ENCODE measurements at regions not wholly inside any gene's neighbourhood (a gene's known extent, or its start where the extent isn't known, plus 50 kb on each side); places are given as distances from the start of the nearest gene placed in this dataset.

- no peak for DNase-seq
Observed at GRCh38 chr13:50071379-50071778, 56.1 kb downstream of the KCNRG start.

GRCh38 chr13:50072676-50073075 lies 57.4 kb downstream of the KCNRG start:
- DNase-seq: no peak

- DNase-seq: no peak
Observed at GRCh38 chr13:50073340-50073739, 58.1 kb downstream of the KCNRG start.

GRCh38 chr13:50074843-50075242 lies 59.6 kb downstream of the KCNRG start:
- no peak for DNase-seq

- DNase-seq: peak in 1 of 2 donors; percentile 36
Observed at GRCh38 chr13:50075619-50076097, 60.4 kb downstream of the KCNRG start.

GRCh38 chr13:50077431-50077830 lies 62.2 kb downstream of the KCNRG start:
- DNase-seq: peak in 1 of 2 donors; percentile 28

GRCh38 chr13:50078231-50078894 lies 63.1 kb downstream of the KCNRG start:
- no peak for DNase-seq

GRCh38 chr13:50078895-50079654 lies 63.8 kb downstream of the KCNRG start:
- no peak for DNase-seq

GRCh38 chr13:50079655-50080202 lies 64.5 kb downstream of the KCNRG start:
- DNase-seq: no peak

- DNase-seq: peak; percentile 6 to 68
Observed at GRCh38 chr13:50080203-50080910, 65.1 kb downstream of the KCNRG start.

GRCh38 chr13:50080911-50081678 lies 65.9 kb downstream of the KCNRG start:
- peak in 1 of 2 donors; percentile 18 for DNase-seq

- peak; percentile 99 for DNase-seq
Observed at GRCh38 chr13:50081679-50082425, 66.6 kb downstream of the KCNRG start.

- peak; percentile 71 to 80 for DNase-seq
Observed at GRCh38 chr13:50082426-50083281, 67.4 kb downstream of the KCNRG start.

GRCh38 chr13:50085063-50085462 lies 69.8 kb downstream of the KCNRG start:
- peak in 1 of 2 donors; percentile 49 for DNase-seq

- no peak for DNase-seq
Observed at GRCh38 chr13:50089633-50090032, 74.4 kb downstream of the KCNRG start.

GRCh38 chr13:50090211-50090610 lies 75.0 kb downstream of the KCNRG start:
- DNase-seq: no peak

GRCh38 chr13:50094615-50095293 lies 79.5 kb downstream of the KCNRG start:
- no peak for DNase-seq

GRCh38 chr13:50098693-50099092 lies 83.4 kb downstream of the KCNRG start:
- no peak for DNase-seq

- no peak for DNase-seq
Observed at GRCh38 chr13:50099473-50099872, 84.2 kb downstream of the KCNRG start.

GRCh38 chr13:50101590-50101989 lies 86.3 kb downstream of the KCNRG start:
- no peak for DNase-seq
